ENCODE measurements at regions not wholly inside any gene's neighbourhood (a gene's known extent, or its start where the extent isn't known, plus 50 kb on each side); places are given as distances from the start of the nearest gene placed in this dataset.

- TF ChIP-seq, protein P1, sequence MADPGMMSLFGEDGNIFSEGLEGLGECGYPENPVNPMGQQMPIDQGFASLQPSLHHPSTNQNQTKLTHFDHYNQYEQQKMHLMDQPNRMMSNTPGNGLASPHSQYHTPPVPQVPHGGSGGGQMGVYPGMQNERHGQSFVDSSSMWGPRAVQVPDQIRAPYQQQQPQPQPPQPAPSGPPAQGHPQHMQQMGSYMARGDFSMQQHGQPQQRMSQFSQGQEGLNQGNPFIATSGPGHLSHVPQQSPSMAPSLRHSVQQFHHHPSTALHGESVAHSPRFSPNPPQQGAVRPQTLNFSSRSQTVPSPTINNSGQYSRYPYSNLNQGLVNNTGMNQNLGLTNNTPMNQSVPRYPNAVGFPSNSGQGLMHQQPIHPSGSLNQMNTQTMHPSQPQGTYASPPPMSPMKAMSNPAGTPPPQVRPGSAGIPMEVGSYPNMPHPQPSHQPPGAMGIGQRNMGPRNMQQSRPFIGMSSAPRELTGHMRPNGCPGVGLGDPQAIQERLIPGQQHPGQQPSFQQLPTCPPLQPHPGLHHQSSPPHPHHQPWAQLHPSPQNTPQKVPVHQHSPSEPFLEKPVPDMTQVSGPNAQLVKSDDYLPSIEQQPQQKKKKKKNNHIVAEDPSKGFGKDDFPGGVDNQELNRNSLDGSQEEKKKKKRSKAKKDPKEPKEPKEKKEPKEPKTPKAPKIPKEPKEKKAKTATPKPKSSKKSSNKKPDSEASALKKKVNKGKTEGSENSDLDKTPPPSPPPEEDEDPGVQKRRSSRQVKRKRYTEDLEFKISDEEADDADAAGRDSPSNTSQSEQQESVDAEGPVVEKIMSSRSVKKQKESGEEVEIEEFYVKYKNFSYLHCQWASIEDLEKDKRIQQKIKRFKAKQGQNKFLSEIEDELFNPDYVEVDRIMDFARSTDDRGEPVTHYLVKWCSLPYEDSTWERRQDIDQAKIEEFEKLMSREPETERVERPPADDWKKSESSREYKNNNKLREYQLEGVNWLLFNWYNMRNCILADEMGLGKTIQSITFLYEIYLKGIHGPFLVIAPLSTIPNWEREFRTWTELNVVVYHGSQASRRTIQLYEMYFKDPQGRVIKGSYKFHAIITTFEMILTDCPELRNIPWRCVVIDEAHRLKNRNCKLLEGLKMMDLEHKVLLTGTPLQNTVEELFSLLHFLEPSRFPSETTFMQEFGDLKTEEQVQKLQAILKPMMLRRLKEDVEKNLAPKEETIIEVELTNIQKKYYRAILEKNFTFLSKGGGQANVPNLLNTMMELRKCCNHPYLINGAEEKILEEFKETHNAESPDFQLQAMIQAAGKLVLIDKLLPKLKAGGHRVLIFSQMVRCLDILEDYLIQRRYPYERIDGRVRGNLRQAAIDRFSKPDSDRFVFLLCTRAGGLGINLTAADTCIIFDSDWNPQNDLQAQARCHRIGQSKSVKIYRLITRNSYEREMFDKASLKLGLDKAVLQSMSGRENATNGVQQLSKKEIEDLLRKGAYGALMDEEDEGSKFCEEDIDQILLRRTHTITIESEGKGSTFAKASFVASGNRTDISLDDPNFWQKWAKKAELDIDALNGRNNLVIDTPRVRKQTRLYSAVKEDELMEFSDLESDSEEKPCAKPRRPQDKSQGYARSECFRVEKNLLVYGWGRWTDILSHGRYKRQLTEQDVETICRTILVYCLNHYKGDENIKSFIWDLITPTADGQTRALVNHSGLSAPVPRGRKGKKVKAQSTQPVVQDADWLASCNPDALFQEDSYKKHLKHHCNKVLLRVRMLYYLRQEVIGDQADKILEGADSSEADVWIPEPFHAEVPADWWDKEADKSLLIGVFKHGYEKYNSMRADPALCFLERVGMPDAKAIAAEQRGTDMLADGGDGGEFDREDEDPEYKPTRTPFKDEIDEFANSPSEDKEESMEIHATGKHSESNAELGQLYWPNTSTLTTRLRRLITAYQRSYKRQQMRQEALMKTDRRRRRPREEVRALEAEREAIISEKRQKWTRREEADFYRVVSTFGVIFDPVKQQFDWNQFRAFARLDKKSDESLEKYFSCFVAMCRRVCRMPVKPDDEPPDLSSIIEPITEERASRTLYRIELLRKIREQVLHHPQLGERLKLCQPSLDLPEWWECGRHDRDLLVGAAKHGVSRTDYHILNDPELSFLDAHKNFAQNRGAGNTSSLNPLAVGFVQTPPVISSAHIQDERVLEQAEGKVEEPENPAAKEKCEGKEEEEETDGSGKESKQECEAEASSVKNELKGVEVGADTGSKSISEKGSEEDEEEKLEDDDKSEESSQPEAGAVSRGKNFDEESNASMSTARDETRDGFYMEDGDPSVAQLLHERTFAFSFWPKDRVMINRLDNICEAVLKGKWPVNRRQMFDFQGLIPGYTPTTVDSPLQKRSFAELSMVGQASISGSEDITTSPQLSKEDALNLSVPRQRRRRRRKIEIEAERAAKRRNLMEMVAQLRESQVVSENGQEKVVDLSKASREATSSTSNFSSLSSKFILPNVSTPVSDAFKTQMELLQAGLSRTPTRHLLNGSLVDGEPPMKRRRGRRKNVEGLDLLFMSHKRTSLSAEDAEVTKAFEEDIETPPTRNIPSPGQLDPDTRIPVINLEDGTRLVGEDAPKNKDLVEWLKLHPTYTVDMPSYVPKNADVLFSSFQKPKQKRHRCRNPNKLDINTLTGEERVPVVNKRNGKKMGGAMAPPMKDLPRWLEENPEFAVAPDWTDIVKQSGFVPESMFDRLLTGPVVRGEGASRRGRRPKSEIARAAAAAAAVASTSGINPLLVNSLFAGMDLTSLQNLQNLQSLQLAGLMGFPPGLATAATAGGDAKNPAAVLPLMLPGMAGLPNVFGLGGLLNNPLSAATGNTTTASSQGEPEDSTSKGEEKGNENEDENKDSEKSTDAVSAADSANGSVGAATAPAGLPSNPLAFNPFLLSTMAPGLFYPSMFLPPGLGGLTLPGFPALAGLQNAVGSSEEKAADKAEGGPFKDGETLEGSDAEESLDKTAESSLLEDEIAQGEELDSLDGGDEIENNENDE (IDR thresholded peaks at IDR 0.05; ENCODE audit: insufficient replicate concordance, low read length): no peak
- TF ChIP-seq TEAD4 (IDR thresholded peaks at IDR 0.05; ENCODE audit: low read depth, low read length) (no peak), ATF3 (IDR thresholded peaks at IDR 0.05; ENCODE audit: insufficient read depth, low read depth, low read length) (no peak), BACH1 (IDR thresholded peaks at IDR 0.05; ENCODE audit: low read length) (no peak), KDM1A (IDR thresholded peaks at IDR 0.05; ENCODE audit: borderline replicate concordance, low read length) (no peak), SP4 (IDR thresholded peaks at IDR 0.05; ENCODE audit: low read length) (no peak), NRF1 (IDR thresholded peaks at IDR 0.05; ENCODE audit: low read depth, low read length) (no peak), RFX5 (IDR thresholded peaks at IDR 0.05; ENCODE audit: borderline replicate concordance, low read depth, low read length) (no peak), SIRT6 (IDR thresholded peaks at IDR 0.05; ENCODE audit: low read length) (no peak), SIN3A (conservative IDR thresholded peaks at IDR 0.05 in 1 of 2, IDR thresholded peaks at IDR 0.05 in 1 of 2; ENCODE audit: low read depth in 1 of 2, low read length in 2 of 2) (no peak), MAFK (IDR thresholded peaks at IDR 0.05; ENCODE audit: low read depth, low read length) (no peak)
- TF ChIP-seq, protein P2, sequence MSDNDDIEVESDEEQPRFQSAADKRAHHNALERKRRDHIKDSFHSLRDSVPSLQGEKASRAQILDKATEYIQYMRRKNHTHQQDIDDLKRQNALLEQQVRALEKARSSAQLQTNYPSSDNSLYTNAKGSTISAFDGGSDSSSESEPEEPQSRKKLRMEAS (IDR thresholded peaks at IDR 0.05): no peak
Observed at GRCh38 chr3:20564966-20565365, 379.0 kb upstream of the SGO1 start (continued).
